HAP-1 (cell line): ENCODE measurements at regions not wholly inside any gene's neighbourhood (a gene's known extent, or its start where the extent isn't known, plus 50 kb on each side); places are given as distances from the start of the nearest gene placed in this dataset.
A peak's percentile ranks its signal among the peaks of the same experiment; 100 is the strongest.
"Not testable (repeated sequence)": the region's sequence is repeated elsewhere in the genome, so short reads cannot be mapped to it uniquely, and the experiment has no call there.

ENCODE experiments used
- DNase-seq, 2 experiments: peaks; one replicate each; pipeline ENCODE4 v3.0.0-alpha.2; 2016 to 2020; ENCODE audit warnings: low spot score in 2 of 2
- H3K27me3 ChIP-seq: fragments of 250-450 bp; sonication (Bioruptor Pico); 2 replicates; pipeline ENCODE4 v1.5.1; 2020; ENCODE audit warnings: low read depth, mild to moderate bottlenecking, moderate library complexity
- H3K36me3 ChIP-seq: fragments of 250-450 bp; sonication (Bioruptor Pico); replicated peaks from 2 replicates; pipeline ENCODE4 v1.5.1; 2020; ENCODE audit warnings: mild to moderate bottlenecking
- H3K4me1 ChIP-seq: fragments of 250-450 bp; sonication (Bioruptor Pico); 2 replicates; pipeline ENCODE4 v1.5.1; 2020; ENCODE audit warnings: mild to moderate bottlenecking
- H3K4me3 ChIP-seq: fragments of 250-450 bp; sonication (Bioruptor Pico); 2 replicates; pipeline ENCODE4 v1.5.1; 2020; ENCODE audit warnings: mild to moderate bottlenecking, moderate library complexity
- H3K9me3 ChIP-seq: fragments of 250-450 bp; sonication (Bioruptor Pico); 2 replicates; pipeline ENCODE4 v1.5.1; 2020; ENCODE audit warnings: mild to moderate bottlenecking, moderate library complexity
- in situ Hi-C: fragments of 300-500 bp; cut with MboI; formaldehyde crosslinking; loops from 3 replicates; pipeline ENCODE4 v1.14.3; 2020; ENCODE audit warnings: low sequenced_read_pairs, inconsistent platforms, mixed read lengths

DNA sequence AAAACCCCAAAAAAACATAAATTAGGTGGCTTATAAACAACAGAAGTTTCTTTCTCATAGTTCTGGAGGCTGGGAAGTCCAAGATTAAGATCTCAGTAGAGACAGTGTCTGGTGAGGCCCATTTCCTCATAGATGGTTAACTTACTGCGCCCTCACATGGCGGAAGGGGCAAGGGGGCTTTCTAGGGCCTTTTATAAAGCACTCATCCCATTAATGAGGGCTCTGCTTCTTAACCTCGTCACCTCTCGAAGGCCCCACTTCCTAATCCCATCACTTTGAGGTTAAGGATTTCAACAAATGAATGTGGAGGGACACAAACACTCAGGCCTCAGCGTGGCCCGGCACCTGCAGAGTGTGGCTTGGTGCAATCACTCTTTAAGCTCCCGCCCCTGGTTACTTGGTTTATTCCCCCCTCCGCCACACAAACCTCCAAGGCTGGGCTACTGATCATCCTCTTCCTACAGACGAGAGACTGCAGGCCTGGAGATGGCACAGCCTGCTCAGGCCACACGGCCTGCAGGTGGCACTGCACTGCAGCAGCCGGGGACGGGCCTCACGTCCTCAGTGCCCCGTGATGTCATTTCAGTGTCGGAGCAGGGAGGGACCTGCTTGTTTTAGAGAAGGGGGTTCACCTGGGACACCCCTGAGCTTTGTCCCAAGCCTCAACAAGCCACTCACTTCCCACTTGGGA, 188.9 kb upstream of the ZNF469 start:
- H3K36me3 ChIP-seq, H3K9me3 ChIP-seq, H3K4me3 ChIP-seq, H3K4me1 ChIP-seq, in situ Hi-C loops, H3K27me3 ChIP-seq: not testable (repeated sequence)
- DNase-seq = peak in 1 of 2 experiments; percentile 32

DNA sequence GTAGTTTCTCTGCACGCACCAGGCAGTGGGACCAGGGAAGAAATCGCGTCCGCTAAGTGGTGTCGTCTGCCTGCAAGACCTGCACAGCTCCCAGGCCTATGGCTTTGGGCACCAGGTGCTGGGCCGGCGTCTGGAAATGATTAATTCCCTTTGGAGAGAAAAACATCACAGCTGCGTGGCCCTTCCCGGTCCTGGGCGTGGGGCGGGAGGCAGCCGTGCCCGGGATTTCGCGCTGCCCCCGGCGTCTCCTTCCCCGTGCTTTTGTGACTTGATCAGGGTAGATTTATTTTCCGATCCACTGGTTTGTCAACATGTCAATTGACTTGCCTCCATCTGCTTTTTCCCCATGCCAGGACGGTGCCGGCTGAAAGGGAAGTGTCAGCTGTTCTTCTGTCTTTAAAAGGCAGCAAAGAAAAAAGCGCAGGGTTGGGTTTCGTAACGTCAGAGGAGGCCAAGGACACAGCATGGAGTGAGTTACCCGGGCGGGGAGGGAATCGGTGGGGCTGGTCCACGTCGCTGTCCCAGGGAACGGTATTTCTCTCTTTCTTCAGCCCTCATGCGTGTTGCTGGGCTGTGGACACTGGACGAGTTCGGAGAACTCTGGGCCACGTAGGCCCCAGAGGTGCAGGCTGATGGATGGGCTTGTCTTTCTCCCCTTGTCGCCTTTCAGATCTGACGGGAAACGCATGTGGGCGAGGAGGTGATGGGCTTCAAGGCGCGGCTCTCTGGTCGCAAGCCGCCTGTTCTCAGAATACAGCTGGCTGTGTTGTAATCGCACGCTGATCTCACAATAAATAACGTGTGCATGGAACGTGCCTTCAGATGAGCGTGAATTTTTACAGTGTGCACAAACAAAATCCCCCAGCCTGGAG, 188.1 kb upstream of the ZNF469 start:
- Histone ChIP-seq H3K4me1 (no peaks in the 10 kb centered on the region), H3K4me3 (no peak overlapping the region), H3K9me3 (no peaks in the 10 kb centered on the region), H3K36me3 (no peaks in the 10 kb centered on the region), H3K27me3 (no peaks in the 10 kb centered on the region)
- DNase-seq = no peak
- in situ Hi-C loops = no loop called here

DNA sequence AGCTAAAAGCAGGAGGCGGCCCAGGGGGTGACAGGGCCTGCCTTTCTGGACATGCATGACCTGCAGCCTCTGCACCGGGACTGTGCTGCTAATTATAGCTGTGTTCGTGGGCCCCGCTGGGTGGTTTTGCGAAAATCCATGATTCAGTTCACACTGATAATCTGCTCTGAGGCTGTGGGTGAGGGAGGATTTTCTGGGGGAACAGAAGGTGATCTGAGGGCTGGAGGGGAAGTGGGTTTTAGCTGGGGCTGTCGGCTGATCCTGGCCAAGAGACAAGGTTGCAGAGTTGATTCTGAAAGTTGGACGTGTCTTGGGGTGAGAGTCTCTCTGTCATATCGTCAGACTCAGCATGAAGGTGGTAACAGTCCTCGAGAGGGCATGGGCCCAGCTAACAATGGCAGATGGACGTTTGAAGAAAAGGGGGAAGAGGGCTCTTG, 187.5 kb upstream of the ZNF469 start:
- Histone ChIP-seq H3K4me3 (no peak overlapping the region), H3K4me1 (no peaks in the 10 kb centered on the region), H3K27me3 (no peaks in the 10 kb centered on the region), H3K36me3 (no peaks in the 10 kb centered on the region), H3K9me3 (no peaks in the 10 kb centered on the region)
- DNase-seq = no peak
- in situ Hi-C loops = no loop called here

DNA sequence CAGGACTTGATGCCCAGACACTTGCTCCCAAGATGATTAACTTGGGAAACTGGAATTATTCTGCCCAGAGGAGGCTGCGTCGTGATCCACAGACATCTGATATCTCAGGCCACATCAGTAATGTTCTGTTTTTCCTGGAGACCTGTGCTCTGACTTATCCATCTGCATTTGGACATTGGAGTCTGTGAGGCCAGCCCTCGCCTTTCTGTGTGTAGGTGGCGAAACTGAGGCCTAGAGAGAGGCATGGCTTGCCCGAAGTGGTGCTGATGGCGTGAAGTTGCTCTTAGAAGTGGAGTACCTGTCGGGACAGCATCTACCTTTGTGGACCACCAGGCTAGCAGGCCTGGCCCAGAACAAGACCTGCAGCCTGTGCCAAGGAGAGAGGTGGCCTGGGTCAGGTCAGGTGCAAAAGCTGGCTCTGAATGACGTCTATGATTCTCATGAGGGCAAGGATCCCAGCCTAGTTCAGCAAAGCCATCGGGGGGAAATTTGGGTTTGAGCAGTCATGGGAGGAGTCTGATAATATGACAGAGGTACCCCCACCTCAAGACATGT, 186.8 kb upstream of the ZNF469 start:
- DNase-seq = no peak
- Histone ChIP-seq H3K4me1 (no peaks in the 10 kb centered on the region), H3K9me3 (no peaks in the 10 kb centered on the region), H3K27me3 (no peaks in the 10 kb centered on the region), H3K36me3 (no peaks in the 10 kb centered on the region), H3K4me3 (no peak overlapping the region)
- in situ Hi-C loops = no loop called here

- H3K9me3 ChIP-seq = no peaks in the 10 kb centered on the region
- in situ Hi-C loops = no loop called here
Observed at GRCh38 chr16:88196471-88197400, 186.0 kb upstream of the ZNF469 start.

DNA sequence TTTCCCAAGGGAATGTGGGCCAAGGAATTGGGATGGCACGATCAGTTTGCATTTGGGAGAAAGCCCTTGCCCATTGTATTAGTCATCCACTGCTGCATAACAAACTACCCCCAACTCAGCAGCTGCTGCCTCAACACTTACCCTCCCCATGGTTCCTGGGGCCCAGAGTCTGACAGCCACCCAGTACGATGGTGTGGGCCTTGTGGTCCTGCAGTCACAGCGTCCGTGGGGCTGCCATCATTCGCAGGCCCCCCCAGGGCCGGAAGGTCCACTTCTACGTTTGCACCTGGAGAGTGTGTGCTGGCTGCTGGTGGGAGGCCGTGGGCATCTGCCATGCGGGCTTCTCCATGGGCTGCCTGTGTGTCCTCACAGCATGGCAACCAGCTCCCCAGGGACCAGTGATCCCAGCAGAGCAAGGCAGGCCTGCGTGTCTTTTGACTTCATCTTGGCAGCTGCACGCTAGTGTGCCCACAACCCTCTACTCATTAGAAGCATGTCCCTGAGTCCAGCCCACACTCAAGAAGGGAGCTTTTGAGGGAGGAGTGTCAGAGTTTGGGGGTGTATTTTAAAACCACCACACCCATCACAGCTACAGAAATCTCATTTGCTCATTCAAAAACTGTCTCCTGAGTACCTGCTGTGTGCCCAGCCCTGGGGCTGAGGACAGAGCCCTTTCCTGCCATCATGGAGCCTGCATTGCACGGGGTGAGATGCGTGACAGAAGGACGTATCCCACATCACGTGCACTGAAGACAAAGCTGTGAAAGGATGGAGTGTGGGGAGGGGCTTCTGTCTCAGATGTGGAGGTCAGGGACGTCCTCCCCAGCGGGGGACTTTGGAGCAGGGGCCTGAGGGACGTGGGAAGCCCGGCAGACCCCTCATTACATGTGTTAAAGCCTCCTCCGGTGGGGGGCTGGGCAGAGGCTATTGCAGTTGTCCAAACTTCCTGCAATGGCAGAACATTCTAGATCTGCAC, 185.0 kb upstream of the ZNF469 start:
- DNase-seq = no peak
- Histone ChIP-seq H3K4me1 (no peaks in the 10 kb centered on the region), H3K36me3 (no peaks in the 10 kb centered on the region), H3K27me3 (no peaks in the 10 kb centered on the region), H3K4me3 (no peak overlapping the region), H3K9me3 (no peaks in the 10 kb centered on the region)
- in situ Hi-C loops = no loop called here

More at GRCh38 chr16:88196471-88197400, 186.0 kb upstream of the ZNF469 start:
- H3K27me3 ChIP-seq = no peaks in the 10 kb centered on the region
- H3K4me3 ChIP-seq = no peak overlapping the region
- DNase-seq = no peak
- H3K4me1 ChIP-seq = no peaks in the 10 kb centered on the region
- no peaks in the 10 kb centered on the region for H3K36me3 ChIP-seq

- in situ Hi-C loops, DNase-seq: not testable (repeated sequence)
Observed at GRCh38 chr16:88198457-88199295, 184.1 kb upstream of the ZNF469 start.

GRCh38 chr16:88199296-88200153, 183.2 kb upstream of the ZNF469 start:
- H3K9me3 ChIP-seq, H3K36me3 ChIP-seq, in situ Hi-C loops, H3K4me3 ChIP-seq, H3K4me1 ChIP-seq, H3K27me3 ChIP-seq, DNase-seq: not testable (repeated sequence)

More at GRCh38 chr16:88198457-88199295, 184.1 kb upstream of the ZNF469 start:
- not testable (repeated sequence) for H3K4me3 ChIP-seq, H3K4me1 ChIP-seq, H3K36me3 ChIP-seq, H3K9me3 ChIP-seq, H3K27me3 ChIP-seq

DNA sequence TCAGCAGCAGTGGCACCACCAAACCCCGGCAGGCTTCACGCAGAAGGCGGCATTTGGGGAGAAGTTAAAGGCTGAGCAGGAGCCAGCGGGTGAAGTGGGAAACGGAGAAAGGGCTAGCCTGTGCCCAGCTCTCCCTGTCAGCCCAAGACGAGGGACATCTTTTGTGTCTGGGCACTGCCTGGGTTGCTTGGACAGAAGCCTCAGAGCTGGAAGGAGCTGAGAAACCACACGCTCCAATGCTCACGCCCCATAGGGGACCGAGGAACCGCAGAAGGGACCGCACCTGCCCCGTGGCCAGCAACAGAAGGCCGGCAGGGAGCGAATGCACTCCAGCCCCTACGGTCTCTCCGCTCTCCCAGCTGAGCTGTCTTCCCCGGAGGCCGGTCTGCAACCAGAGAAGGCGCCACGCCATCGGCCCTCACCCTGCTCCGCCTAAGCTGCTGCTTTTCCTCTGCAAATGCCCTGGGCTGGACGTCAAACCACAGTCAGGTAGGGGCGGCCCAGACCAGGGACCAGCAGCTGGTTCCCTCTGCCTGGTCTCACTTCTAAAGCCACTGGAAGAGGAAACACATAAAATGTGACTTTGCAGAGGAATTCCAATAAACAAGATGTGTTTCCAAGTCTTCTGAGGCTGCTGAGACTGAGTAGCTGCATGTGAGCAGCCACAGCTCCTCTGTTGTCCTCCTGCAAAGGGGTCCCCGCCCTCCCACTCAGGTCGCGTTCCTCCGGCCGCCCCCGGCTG, 182.4 kb upstream of the ZNF469 start:
- H3K4me3 ChIP-seq, H3K36me3 ChIP-seq, H3K9me3 ChIP-seq, H3K27me3 ChIP-seq, in situ Hi-C loops, H3K4me1 ChIP-seq, DNase-seq: not testable (repeated sequence)

DNA sequence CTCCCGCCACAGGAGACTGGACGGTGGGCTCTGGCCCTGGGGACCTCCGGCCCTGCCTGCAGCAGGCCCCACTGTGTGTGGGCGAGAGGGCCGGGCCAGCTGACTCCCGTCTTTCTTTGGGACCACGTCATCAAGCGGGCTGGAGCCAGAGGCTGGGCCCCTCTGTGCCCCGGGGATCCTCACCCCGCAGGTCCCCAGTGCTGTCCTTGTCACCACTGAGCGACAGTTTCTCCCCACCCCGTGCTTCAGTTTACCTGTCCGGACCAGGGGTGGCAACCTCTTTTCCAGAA, 181.9 kb upstream of the ZNF469 start:
- H3K4me1 ChIP-seq = no peaks in the 10 kb centered on the region
- no peaks in the 10 kb centered on the region for H3K27me3 ChIP-seq
- H3K36me3 ChIP-seq = no peaks in the 10 kb centered on the region
- in situ Hi-C loops = no loop called here
- no peak overlapping the region for H3K4me3 ChIP-seq
- no peak for DNase-seq
- no peaks in the 10 kb centered on the region for H3K9me3 ChIP-seq

DNA sequence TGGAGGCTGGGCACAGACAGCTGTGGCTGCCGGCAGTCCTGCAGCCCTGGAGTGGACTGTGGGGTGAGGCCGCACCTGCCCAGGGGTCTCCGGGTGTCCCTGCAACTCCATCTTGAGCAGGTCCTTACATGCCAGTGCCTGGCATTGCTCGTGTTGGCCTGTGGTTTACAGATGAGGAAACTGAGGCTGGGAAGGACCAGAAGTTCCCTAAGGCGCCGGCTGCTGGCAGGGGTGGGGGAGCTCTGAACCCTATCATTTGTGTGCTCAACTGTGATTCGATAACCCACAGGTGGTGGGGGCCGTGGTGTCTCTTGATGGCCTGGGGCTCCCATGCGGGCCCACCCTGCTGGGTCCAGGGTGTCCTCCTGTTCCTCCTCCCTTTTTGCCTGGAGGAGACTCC, 181.1 kb upstream of the ZNF469 start:
- H3K4me3 ChIP-seq, H3K27me3 ChIP-seq, H3K36me3 ChIP-seq, DNase-seq, H3K9me3 ChIP-seq, in situ Hi-C loops, H3K4me1 ChIP-seq: not testable (repeated sequence)
